GM12892 (cell line): ENCODE measurements at regions not wholly inside any gene's neighbourhood (a gene's known extent, or its start where the extent isn't known, plus 50 kb on each side); places are given as distances from the start of the nearest gene placed in this dataset.

ENCODE experiments used
- DNase-seq: peaks from one replicate; pipeline ENCODE4 v3.0.0; 2011; ENCODE audit not compliant: insufficient read length
- FAIRE-seq: peaks from 2 replicates; lab custom pipeline; 2011; peaks lifted over from hg19 to GRCh38; lab: Jason Lieb, UNC
- POLR2A ChIP-seq: IDR thresholded peaks from 2 replicates; pipeline ENCODE4 v1.6.1; 2011; ENCODE audit warnings: low read depth, low read length, control low read depth
- POLR2AphosphoS5 ChIP-seq: IDR thresholded peaks from 2 replicates; pipeline ENCODE4 v1.6.1; 2011; ENCODE audit warnings: low read depth, low read length, control low read depth
- TAF1 ChIP-seq: IDR thresholded peaks from 2 replicates; pipeline ENCODE4 v1.6.1; 2011; ENCODE audit warnings: low read depth, mild to moderate bottlenecking, control low read depth, low read length, borderline replicate concordance

DNA sequence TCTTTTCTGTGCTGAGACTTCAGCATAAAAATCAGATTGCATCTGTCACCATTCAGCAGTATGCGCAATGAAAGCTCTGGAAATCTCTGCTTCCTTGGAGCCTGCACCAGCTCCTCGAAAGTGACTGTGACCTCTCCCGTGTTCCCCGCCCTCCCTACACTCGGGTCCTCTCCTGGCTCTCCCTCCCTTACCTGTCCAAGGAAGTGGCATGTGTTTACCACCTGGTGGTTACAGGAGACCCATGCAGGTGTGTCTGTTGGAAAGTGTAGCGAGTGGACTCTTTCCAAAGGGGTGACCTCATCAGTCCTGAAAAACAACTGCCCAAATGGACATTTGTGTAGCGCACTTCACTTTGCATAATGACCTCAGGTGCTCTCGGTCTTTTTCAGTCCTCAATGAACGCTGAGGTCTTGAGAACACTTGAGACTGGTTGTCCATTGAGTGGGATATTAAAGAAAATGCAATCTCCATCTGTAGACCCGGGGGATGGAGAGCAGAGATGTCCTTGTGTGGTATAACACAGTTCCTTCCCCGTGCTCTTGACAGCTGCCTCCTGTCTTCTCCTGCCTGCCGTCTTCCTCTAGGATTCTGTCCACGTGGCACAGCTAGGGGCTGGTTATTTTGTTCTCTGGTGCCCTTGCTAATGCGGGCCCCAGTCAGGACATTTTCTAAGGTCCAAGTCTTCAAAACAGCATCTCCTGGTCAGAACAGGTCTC lies 133.2 kb downstream of the ACKR3 start:
- FAIRE-seq (no peak), DNase-seq (no peak)
- TF ChIP-seq POLR2A (no peak), TAF1 (no peak), POLR2AphosphoS5 (no peak)

DNA sequence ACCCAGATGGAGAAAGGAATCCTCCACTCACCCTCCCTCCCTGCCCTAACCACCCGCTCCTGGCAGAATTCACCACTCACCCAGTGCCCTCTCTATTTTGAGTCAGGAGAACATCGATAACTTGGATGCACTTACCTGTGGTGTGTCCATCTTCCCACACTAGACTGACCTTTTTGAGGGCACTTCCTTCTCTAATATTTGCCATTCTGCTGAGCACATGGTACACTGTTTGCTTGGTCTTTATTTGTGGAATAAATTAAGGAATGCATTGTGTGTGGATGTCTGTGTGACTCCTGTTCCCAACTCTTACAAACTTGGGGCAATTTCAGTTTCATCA lies 133.7 kb downstream of the ACKR3 start:
- FAIRE-seq, result no peak
- DNase-seq, result no peak
- TF ChIP-seq TAF1 (no peak), POLR2A (no peak), POLR2AphosphoS5 (no peak)

DNA sequence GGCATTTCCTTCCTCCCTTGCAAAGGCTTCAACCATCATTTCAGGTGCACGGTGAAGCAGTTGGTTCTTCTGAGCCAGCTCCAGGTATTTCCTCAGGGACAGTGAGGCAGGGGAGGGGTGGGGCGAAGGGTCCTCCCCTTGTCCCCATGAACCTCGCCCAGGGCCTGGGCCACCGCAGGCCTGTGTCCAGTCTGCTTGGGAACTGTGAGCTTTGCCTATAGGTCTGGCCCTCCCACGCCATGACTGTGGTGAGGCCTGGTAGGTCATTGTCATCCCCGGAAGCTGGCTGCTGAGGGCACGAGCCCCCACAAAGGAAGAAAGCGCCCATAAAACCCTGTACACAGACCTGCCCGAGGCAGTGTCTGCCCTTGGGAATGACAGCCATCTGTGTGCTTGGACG lies 134.3 kb downstream of the ACKR3 start:
- no peak for TF ChIP-seq POLR2A
- TF ChIP-seq POLR2AphosphoS5, result no peak
- TF ChIP-seq TAF1, result no peak
- FAIRE-seq, result no peak
- DNase-seq, result no peak

DNA sequence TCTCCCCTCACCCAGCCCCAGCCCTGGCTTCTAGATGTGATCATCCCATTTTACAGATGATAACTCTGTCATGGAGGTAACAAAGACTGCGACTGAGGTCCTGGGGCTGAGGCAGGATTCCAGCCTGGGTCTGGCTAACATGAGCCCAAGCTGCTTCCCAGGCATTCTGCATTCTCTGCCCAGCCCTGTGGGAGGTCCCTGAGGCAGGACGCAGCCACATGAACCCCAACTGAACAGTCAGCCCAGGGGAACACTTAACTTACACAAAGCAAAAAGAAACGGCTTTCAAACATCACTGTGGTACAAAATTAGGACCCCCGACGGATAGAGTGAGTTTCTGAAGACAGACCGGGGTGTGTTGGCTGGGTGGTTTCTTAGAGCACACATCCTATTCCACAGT lies 135.3 kb downstream of the ACKR3 start:
- no peak for TF ChIP-seq POLR2A
- TF ChIP-seq TAF1, result no peak
- no peak for TF ChIP-seq POLR2AphosphoS5
- DNase-seq (no peak), FAIRE-seq (no peak)

GRCh38 chr2:236705295-236706105 lies 135.9 kb downstream of the ACKR3 start:
- no peak for DNase-seq

GRCh38 chr2:236706288-236706687 lies 136.7 kb downstream of the ACKR3 start:
- TF ChIP-seq POLR2A (no peak), POLR2AphosphoS5 (no peak), TAF1 (no peak)
- FAIRE-seq (no peak), DNase-seq (no peak)

More at GRCh38 chr2:236705295-236706105, 135.9 kb downstream of the ACKR3 start:
- TF ChIP-seq POLR2A (no peak), TAF1 (no peak), POLR2AphosphoS5 (no peak)
- no peak for FAIRE-seq

DNA sequence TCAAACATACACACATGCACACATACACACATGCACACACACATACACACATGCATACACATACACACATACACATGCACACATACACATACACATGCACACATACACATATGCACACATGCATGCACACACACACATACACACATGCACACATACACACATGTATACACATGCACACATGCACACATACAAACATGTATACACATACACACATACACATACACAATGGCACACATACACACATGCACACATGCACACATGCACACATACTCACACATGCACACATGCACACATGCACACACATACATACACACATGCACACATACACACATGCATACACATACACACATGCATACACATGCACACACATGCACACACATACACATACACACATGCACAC lies 137.2 kb downstream of the ACKR3 start:
- FAIRE-seq (peak; percentile 80), DNase-seq (no peak)
- no peak for TF ChIP-seq TAF1
- TF ChIP-seq POLR2A, result no peak
- no peak for TF ChIP-seq POLR2AphosphoS5

GRCh38 chr2:236711440-236711839 lies 141.8 kb downstream of the ACKR3 start:
- TF ChIP-seq TAF1, result no peak
- no peak for TF ChIP-seq POLR2AphosphoS5
- TF ChIP-seq POLR2A, result no peak
- FAIRE-seq (no peak), DNase-seq (no peak)

DNA sequence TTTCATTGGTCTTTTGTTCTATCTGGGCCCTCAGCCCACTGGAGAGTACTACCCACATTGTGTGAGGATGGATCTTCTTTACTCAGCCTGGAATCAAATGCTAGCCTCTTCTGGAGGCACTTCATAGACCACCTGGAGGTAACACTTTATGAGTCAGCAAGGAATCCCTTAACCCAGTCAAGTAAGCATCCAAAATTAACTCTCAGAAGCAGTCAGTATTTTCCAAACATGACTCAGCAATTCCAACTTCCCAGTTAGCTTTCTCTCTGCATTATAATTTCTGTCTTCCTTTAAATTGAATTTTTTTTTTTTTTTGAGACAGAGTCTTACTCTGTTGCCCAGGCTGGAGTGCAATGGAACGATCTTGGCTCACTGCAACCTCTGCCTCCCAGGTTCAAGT lies 142.7 kb downstream of the ACKR3 start:
- no peak for DNase-seq
- TF ChIP-seq TAF1 (no peak), POLR2A (no peak), POLR2AphosphoS5 (no peak)
- FAIRE-seq, result no peak

GRCh38 chr2:236712961-236713673 lies 143.5 kb downstream of the ACKR3 start:
- no peak for TF ChIP-seq POLR2A
- no peak for TF ChIP-seq TAF1
- no peak for TF ChIP-seq POLR2AphosphoS5
- DNase-seq (no peak), FAIRE-seq (no peak)

GRCh38 chr2:236714080-236714479 lies 144.5 kb downstream of the ACKR3 start:
- DNase-seq (no peak), FAIRE-seq (no peak)
- TF ChIP-seq POLR2AphosphoS5, result no peak
- no peak for TF ChIP-seq POLR2A
- no peak for TF ChIP-seq TAF1
